ENCODE measurements at regions not wholly inside any gene's neighbourhood (a gene's known extent, or its start where the extent isn't known, plus 50 kb on each side); places are given as distances from the start of the nearest gene placed in this dataset.

GRCh38 chr13:77456271-77456670 lies 79.2 kb upstream of the SCEL start (continued):
- no peak for TF ChIP-seq REST (IDR thresholded peaks at IDR 0.05; ENCODE audit: unreplicated experiment)
- TF ChIP-seq POLR2AphosphoS5 (IDR thresholded peaks at IDR 0.05; ENCODE audit: low read depth), result no peak
- TF ChIP-seq ETS1 (IDR thresholded peaks at IDR 0.05), result no peak
- no peak for TF ChIP-seq JUNB (IDR thresholded peaks at IDR 0.05; ENCODE audit: unreplicated experiment)
- no peak for TF ChIP-seq CTCF (conservative IDR thresholded peaks at IDR 0.05; ENCODE audit: low read depth in 2 of 2)
- no peak for TF ChIP-seq EZH2 (IDR thresholded peaks at IDR 0.05; ENCODE audit: low read depth, unreplicated experiment)

- Mint-ChIP-seq H3K9me3 (no peaks in the 10 kb centered on the region; the same call in 2 of the 3 replicates), H3K36me3 (ENCODE audit: low read depth) (no peaks in the 10 kb centered on the region; the same call in 2 of the 3 replicates), H3K27ac (no peak overlapping the region), H3K4me3 (no peak overlapping the region), H3K4me1 (peaks cover 11% of the 10 kb centered on the region), H3K27me3 (ENCODE audit: insufficient read depth, low read depth, poor library complexity) (no peaks in the 10 kb centered on the region)
- Histone ChIP-seq H3K4me2 (no peak overlapping the region), H3K27ac (ENCODE audit: low read depth) (no peak overlapping the region), H3K9me2 (ENCODE audit: insufficient read depth) (no peaks in the 10 kb centered on the region; the same call in 1 of the 2 replicates), H3F3A (replicated peaks; ENCODE audit: low read depth) (no peaks in the 10 kb centered on the region), H3K27me3 (ENCODE audit: insufficient read depth) (no peaks in the 10 kb centered on the region), H2AFZ (no peak overlapping the region), H4K20me1 (replicated peaks; ENCODE audit: insufficient read depth) (no peaks in the 10 kb centered on the region), H3K79me2 (replicated peaks; ENCODE audit: insufficient read depth) (no peaks in the 10 kb centered on the region), H3K36me3 (ENCODE audit: insufficient read depth) (no peaks in the 10 kb centered on the region), H3K4me3 (no peak overlapping the region), H3K4me1 (ENCODE audit: insufficient read depth) (no peaks in the 10 kb centered on the region)
- no peak for DNase-seq (ENCODE audit: low spot score)
- no peak for ATAC-seq
- TF ChIP-seq REST (IDR thresholded peaks at IDR 0.05; ENCODE audit: unreplicated experiment) (no peak), EZH2 (IDR thresholded peaks at IDR 0.05; ENCODE audit: low read depth, unreplicated experiment) (no peak), JUNB (IDR thresholded peaks at IDR 0.05; ENCODE audit: unreplicated experiment) (no peak), NANOG (IDR thresholded peaks at IDR 0.05; ENCODE audit: borderline replicate concordance) (no peak), POLR2AphosphoS5 (IDR thresholded peaks at IDR 0.05; ENCODE audit: low read depth) (no peak), ETS1 (IDR thresholded peaks at IDR 0.05) (no peak), CTCF (conservative IDR thresholded peaks at IDR 0.05; ENCODE audit: low read depth in 2 of 2) (no peak), STAT1 (IDR thresholded peaks at IDR 0.05; ENCODE audit: unreplicated experiment) (no peak), EZH2phosphoT487 (IDR thresholded peaks at IDR 0.05; ENCODE audit: unreplicated experiment) (no peak)
Measured at GRCh38 chr13:77449265-77449664, 86.2 kb upstream of the SCEL start.
